NCI-H1436 (cell line): ENCODE measurements at regions not wholly inside any gene's neighbourhood (a gene's known extent, or its start where the extent isn't known, plus 50 kb on each side); places are given as distances from the start of the nearest gene placed in this dataset.

ENCODE experiments used
- DNase-seq: peaks from one replicate; lab custom pipeline; 2025; lab: John Stamatoyannopoulos, UW

- DNase-seq = no peak
Measured at GRCh38 chr2:12027136-12027535, 280.7 kb downstream of the LPIN1 start.

GRCh38 chr2:12031866-12032265 is 285.4 kb downstream of the LPIN1 start:
- DNase-seq = no peak

GRCh38 chr2:12032398-12032797 is 286.0 kb downstream of the LPIN1 start:
- no peak for DNase-seq

GRCh38 chr2:12032975-12033374 is 286.5 kb downstream of the LPIN1 start:
- DNase-seq = no peak

GRCh38 chr2:12033494-12033893 is 287.1 kb downstream of the LPIN1 start:
- DNase-seq = no peak

GRCh38 chr2:12034382-12034781 is 287.9 kb downstream of the LPIN1 start:
- no peak for DNase-seq

GRCh38 chr2:12035029-12035720 is 288.7 kb downstream of the LPIN1 start:
- DNase-seq = no peak

GRCh38 chr2:12035956-12036639 is 289.7 kb downstream of the LPIN1 start:
- DNase-seq = no peak

- no peak for DNase-seq
Measured at GRCh38 chr2:12036640-12036983, 290.2 kb downstream of the LPIN1 start.

GRCh38 chr2:12037301-12037700 is 290.9 kb downstream of the LPIN1 start:
- DNase-seq = no peak

GRCh38 chr2:12041236-12041635 is 294.8 kb downstream of the LPIN1 start:
- no peak for DNase-seq

- no peak for DNase-seq
Measured at GRCh38 chr2:12043131-12043530, 296.7 kb downstream of the LPIN1 start.

GRCh38 chr2:12044857-12045256 is 298.4 kb downstream of the LPIN1 start:
- DNase-seq = no peak

GRCh38 chr2:12045864-12046291 is 299.4 kb downstream of the LPIN1 start:
- DNase-seq = no peak

- DNase-seq = no peak
Measured at GRCh38 chr2:12046641-12047040, 300.2 kb downstream of the LPIN1 start.

- no peak for DNase-seq
Measured at GRCh38 chr2:12047761-12048160, 301.3 kb downstream of the LPIN1 start.

- DNase-seq = no peak
Measured at GRCh38 chr2:12048550-12048949, 302.1 kb downstream of the LPIN1 start.

- no peak for DNase-seq
Measured at GRCh38 chr2:12050396-12050795, 304.0 kb downstream of the LPIN1 start.

GRCh38 chr2:12051831-12052230 is 305.4 kb downstream of the LPIN1 start:
- no peak for DNase-seq

GRCh38 chr2:12052796-12053195 is 306.4 kb downstream of the LPIN1 start:
- DNase-seq = no peak

- DNase-seq = no peak
Measured at GRCh38 chr2:12054956-12055618, 308.7 kb downstream of the LPIN1 start.

- no peak for DNase-seq
Measured at GRCh38 chr2:12057436-12058166, 311.2 kb downstream of the LPIN1 start.
